ENCODE measurements at regions not wholly inside any gene's neighbourhood (a gene's known extent, or its start where the extent isn't known, plus 50 kb on each side); places are given as distances from the start of the nearest gene placed in this dataset.
"Not testable (repeated sequence)": the region's sequence is repeated elsewhere in the genome, so short reads cannot be mapped to it uniquely, and the experiment has no call there.

DNA sequence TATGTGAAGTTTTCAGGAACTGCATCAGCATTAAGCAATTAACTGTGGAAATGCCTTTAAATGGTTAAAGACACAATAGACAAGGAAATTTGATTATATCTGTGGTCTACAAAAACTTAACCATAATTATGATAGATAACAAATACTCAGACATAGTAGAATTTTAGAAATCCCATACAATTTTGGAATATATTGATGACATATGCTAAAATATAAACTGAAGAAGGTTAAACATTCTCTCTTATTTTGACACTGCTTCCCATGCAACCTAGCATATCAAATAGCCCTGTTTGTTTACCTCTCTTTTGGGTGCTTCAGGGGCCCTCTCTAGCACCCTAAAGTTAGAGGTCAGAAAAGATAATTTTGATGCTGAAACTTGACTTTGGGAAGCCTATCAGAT lies 1274.8 kb upstream of the SLC39A10 start:
- H3K4me3 ChIP-seq (ENCODE audit: low read length), result no peak overlapping the region
- no peak for TF ChIP-seq ZNF274 (IDR thresholded peaks at IDR 0.05; ENCODE audit: low read depth, low read length)

DNA sequence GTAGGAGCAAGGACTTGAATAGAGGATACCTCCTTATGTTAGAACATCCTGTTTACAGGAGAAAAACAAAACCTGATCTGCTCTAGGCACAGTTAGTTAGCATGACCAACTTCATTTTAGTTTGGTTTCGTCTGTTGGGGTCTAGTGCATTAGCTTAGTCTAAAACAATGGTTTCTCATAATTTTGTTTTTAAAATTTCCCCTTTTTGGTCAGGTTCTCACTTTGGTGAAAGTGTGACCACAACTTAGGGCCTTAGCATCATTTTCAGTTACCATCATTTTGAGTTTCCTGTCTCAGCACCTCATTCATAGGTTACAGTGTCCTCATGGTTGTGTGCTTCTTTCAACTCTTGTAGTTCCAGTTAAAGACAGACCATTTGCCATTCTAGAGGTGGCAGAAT lies 1277.0 kb upstream of the SLC39A10 start:
- H3K4me3 ChIP-seq (ENCODE audit: low read length), result no peak overlapping the region
- TF ChIP-seq ZNF274 (IDR thresholded peaks at IDR 0.05; ENCODE audit: low read depth, low read length), result no peak

DNA sequence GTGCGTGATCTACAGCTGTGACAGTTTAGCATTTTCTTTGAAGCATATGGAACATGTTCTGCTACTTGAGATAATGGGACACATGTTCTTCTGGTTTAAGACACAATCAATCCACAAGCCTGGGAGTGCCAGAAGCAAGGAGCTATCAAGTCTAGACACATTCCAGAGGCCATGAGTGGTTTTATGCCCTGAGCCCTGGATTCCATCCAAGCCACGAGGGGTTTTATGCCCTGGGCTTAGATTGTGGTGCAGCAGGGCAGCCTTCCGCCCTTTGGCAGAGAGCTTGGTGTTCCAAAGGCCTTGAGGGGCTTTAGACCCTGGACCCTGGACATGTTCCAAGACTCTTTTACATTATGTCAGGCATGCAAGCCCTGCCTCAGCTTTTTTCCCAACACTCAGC lies 1289.6 kb upstream of the SLC39A10 start:
- not testable (repeated sequence) for H3K4me3 ChIP-seq (ENCODE audit: low read length)

DNA sequence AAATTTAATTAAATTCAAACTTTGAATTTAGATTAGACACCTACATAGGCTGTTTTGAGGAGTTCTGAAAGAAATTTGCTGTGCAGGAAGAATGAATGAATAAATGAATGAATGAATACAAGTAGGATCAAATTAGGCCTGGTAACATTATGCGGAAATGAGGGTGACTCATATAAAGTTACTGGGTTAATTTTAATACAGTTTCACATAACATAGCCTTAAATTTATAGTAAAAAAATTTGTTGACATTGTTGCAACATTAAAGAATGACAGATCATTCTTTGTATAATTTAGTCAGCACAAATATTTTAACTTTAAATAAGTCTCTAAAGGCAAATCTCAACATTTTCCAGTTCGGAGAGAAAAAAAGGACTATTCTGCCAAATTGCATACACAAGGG lies 1293.1 kb upstream of the SLC39A10 start:
- TF ChIP-seq ZNF274 (IDR thresholded peaks at IDR 0.05; ENCODE audit: low read depth, low read length), result no peak
- H3K4me3 ChIP-seq (ENCODE audit: low read length), result no peak overlapping the region

DNA sequence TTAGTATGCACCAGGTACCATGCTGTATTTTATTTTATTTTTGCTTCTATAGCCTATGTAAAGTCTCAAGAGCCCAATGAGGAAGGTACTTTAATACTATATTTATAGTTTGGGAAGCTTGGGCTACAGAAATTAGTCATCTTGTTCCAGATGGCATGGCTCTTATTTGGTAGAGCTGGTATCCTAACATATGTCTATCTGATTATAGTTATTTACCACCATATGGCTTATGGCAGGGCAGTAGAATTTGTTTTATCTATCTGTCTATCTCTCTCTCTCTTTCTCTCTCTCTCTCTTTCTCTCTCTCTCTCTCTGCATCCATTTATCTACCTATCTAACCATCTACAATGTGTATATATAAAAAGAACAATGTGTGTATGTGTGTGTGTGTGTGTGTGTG lies 1293.7 kb upstream of the SLC39A10 start:
- no peak overlapping the region for H3K4me3 ChIP-seq (ENCODE audit: low read length)
- TF ChIP-seq ZNF274 (IDR thresholded peaks at IDR 0.05; ENCODE audit: low read depth, low read length), result no peak

DNA sequence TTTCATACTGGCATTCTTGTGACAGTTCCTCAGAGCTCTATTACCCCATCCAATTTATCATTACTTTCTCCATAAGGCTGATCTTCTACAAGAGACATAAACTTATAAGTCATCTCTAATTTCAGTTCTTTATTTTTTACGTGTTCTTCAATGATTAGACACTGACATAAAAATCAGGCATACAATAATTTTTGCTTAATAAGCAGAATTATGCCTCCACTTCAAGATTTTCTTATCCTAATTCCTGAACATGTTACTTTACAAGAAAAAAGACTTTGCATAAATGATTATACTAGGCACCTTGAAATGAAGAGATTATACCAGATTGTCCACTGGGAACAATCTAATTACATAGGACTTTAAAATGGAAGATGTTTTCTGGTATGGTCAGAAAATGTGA lies 1304.5 kb upstream of the SLC39A10 start:
- H3K4me3 ChIP-seq (ENCODE audit: low read length), result no peak overlapping the region
- no peak for TF ChIP-seq ZNF274 (IDR thresholded peaks at IDR 0.05; ENCODE audit: low read depth, low read length)

DNA sequence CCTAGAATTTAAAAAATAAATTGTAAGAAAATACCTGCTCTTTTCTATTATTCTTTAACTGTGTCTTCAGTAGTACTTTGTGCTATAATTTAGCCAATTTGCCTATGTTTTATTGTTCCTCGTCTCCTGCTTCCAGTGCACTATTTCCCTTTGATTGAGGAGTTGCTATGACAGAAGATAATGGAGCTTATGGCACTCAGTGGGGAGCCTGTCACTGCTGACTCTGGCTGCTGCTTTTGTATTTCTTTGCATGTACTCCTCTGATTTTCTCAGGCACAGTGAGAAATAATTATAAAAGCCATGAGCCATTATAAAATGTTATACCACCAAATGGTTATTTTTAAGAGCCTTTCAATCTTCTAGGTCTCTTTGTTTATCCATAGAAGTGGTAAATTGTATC lies 1310.8 kb upstream of the SLC39A10 start:
- no peak for TF ChIP-seq ZNF274 (IDR thresholded peaks at IDR 0.05; ENCODE audit: low read depth, low read length)
- H3K4me3 ChIP-seq (ENCODE audit: low read length), result no peak overlapping the region

DNA sequence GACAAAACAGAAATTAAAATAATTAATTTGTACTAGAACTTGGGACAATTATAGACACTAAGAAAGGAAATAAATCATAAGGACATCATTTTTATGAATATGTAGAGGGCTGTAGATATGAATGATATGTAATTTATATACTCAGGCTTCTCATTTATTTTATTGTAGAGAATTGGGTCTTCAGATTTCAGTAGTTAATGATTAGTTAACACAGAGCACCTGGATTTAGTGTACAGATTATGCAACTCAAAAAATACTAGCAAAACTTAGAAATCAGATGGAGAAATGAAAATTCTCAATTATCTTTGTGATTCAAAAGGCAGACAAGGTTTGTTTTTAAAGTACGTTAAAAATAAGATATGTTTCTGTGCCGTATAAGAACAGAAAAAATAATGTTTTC lies 1311.7 kb upstream of the SLC39A10 start:
- no peak for TF ChIP-seq ZNF274 (IDR thresholded peaks at IDR 0.05; ENCODE audit: low read depth, low read length)

DNA sequence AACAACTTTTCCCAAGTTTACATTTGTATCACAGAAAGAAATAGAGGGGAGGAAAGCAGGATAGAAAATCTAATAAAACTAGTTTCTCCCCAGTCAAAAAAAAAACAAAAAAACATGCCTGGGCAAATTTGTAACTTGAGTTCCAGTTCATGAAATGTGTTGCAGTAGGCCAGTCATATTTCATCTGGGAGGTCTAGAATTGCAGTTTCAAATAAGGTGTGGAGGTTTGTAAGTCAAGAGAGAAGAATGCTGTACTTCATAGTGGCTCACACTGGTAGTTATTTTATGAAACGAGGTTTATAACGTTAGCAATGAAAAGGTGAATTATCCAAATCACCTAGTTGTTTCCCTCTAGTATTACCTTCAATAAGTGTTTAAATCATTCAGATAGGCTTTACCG lies 1313.9 kb upstream of the SLC39A10 start:
- H3K4me3 ChIP-seq (ENCODE audit: low read length), result no peak overlapping the region
- no peak for TF ChIP-seq ZNF274 (IDR thresholded peaks at IDR 0.05; ENCODE audit: low read depth, low read length)

More for the DNA sequence above, 1311.7 kb upstream of the SLC39A10 start:
- no peak overlapping the region for H3K4me3 ChIP-seq (ENCODE audit: low read length)

DNA sequence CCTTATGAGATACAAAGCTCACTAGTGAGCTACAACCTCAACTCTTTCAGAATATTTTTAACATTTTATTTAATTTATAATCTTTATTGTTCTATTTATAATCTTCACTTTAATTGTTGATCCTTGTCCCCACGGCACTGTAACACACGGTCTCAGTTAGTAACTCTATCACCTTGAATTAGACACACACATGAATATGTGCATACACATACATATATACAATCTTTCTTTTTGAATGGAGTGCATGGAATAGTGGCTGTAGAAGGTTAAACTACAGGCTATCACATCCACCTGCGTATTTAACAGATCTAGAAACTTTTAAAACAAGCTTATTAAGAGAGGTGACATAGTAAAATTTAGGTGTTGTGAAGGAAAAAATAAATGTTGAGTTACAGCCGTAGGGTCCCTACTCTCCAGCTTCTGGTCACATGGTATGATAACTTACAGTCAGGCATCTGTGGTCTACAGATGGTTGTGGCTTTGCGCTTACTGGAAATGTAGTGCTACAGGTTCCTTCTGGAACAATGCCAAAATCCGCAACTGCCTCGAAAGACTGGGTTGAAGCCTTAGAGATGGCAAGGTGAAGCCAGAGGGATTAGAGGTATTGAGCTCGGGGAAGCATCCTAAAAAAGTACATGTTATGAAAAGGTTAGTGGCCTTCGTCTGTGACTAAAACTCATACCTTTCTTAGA lies 1324.1 kb upstream of the SLC39A10 start:
- H3K4me3 ChIP-seq (ENCODE audit: low read length), result no peak overlapping the region
- no peak for TF ChIP-seq ZNF274 (IDR thresholded peaks at IDR 0.05; ENCODE audit: low read depth, low read length)

DNA sequence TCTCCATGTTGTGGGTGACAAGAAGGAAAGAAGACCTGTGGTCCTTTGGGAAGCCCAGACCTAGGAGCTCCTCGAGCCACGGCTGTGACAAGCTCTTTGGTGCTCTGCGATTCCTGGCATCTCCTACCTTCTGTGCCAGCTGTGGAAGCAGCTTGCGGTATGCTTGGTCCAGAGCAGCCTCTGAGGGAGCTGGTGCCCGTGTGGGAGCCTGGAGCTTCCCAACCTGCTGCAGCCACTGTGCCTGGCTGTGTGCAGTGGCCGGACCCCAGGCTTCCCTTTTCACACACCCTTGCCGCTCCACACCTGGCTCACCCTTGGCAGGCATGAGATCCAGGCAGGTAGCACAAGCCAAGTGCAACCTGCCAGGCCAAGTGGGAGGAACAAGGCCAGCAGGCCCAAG lies 1328.6 kb upstream of the SLC39A10 start:
- H3K4me3 ChIP-seq (ENCODE audit: low read length), result no peak overlapping the region
- no peak for TF ChIP-seq ZNF274 (IDR thresholded peaks at IDR 0.05; ENCODE audit: low read depth, low read length)

DNA sequence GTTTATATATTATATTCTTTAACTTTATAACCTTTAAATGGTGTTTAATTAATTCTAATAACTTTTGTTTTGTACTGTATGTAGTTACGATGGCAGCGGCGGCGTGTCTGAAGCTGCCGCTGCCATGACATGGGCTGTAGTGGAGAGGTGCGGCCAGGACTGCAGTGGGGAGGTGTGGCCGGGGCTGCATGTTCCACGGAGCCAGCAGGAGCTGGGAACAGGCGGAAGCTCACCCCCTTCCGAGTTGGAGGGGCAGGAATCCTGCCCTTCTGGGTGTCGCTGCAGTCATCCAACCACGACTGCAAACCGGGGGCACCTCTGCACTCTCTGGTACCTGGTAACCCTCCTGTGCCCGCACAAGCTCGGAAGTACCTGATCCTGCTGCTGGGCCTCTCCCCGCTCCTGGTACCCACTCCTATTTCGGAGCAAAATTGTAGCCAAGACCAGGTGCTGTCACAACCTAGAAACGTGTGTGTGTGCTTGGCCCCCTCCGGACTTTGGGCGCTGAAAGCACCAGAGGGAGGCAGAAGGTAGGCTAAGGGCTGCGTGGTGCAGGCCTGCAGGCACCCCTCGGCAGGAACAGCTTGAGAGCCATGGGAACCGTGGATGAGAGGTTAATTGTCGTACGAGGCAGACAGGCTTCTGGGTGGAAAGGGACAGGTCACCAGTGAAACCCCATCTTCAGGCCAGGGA lies 1329.7 kb upstream of the SLC39A10 start:
- H3K4me3 ChIP-seq (ENCODE audit: low read length), result no peak overlapping the region
- no peak for TF ChIP-seq ZNF274 (IDR thresholded peaks at IDR 0.05; ENCODE audit: low read depth, low read length)

DNA sequence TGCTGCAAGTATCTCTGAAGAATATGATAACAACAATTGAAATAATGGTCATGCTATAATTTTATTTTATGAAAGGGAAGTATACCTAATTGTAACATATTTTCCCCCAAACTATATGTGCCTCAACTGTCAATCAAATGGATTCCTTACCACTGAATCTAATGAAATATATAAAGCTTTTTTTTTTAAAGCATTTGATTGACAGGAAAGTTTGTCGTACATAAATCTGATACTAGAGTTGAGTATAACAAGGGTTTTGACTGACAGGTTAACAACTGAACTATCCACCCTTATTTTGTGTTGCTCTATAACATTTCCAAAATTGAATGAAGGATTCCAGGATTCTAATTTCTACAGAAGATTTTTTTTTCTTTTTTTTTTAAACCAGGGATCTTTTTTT lies 1333.3 kb upstream of the SLC39A10 start:
- no peak overlapping the region for H3K4me3 ChIP-seq (ENCODE audit: low read length)
- TF ChIP-seq ZNF274 (IDR thresholded peaks at IDR 0.05; ENCODE audit: low read depth, low read length), result no peak

DNA sequence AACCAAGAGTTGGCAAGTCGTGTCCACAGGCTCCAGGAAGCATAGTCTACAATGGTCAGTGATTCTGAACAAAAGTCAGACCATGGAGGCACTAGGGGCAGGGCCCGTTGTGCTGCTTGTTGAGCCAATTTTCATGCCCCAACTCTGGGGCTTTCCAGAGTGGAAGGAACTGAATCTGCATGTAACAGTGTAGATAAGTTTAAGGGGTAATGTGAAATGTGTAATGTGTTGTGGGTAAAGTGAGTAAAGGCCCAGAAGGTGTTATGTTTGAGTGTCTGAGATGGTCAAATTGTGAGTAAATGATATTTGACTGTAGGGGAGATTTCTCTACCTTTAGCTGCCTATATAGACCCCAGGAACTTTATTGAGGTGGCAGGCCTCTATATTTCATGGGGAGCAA lies 1336.5 kb upstream of the SLC39A10 start:
- no peak overlapping the region for H3K4me3 ChIP-seq (ENCODE audit: low read length)
- no peak for TF ChIP-seq ZNF274 (IDR thresholded peaks at IDR 0.05; ENCODE audit: low read depth, low read length)

DNA sequence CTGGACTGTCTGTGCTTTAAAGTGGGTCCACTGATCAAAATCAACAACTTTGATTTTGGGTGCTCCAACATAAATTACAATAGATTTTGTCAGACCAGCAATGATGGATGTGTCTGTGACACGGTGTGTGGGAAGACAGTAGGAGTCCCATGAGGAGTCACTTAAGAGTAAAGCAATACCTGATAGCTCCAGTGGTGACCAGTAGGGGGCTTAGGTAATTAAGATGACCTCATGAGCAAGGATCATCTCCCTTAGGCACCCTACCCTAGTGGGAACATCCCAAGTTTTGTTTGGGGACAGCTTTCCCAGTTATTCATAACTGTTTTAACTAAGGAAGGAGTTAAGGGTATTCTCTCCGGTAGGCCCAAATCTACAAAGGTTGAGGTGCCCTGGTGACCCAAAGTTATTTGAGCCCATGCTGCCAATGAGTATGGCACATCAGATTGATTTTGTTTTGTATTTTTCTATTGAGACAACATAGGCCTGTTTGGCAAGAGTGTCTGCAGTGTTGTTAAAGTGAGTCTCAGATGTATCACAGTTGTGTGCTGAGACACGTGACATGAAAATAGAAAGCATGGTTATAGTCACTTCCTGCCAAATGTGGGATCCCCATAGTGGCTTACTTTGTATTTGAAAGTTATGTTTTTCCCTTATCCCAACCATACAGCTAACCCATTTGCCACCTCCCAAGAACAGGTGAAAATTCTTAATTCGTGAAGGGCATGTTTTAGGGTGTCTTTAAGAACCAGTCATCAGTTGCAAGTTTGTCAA lies 1337.6 kb upstream of the SLC39A10 start:
- TF ChIP-seq ZNF274 (IDR thresholded peaks at IDR 0.05; ENCODE audit: low read depth, low read length), result no peak
- no peak overlapping the region for H3K4me3 ChIP-seq (ENCODE audit: low read length)
